ENCODE measurements at regions not wholly inside any gene's neighbourhood (a gene's known extent, or its start where the extent isn't known, plus 50 kb on each side); places are given as distances from the start of the nearest gene placed in this dataset.
A peak's percentile ranks its signal among the peaks of the same experiment; 100 is the strongest.

DNA sequence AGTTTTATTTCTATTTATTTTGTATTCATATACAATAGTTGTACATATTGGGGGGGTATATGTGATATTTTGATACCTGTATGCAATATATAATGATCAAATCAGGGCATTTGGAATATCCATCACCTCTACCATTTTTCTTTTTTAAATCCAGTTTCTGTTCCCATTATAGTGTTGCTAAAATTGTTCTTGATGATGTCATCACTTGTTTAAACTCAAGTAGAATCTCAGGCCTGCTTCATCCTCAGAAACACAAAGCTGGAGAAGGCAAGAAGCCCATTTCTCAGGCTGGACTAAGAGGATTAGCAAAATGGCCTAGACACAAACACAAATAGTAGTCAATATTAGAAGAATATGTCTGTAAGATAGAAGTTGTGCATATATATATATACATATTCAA lies 747.1 kb upstream of the ACVR2A start:
- DNase-seq = no peak

- DNase-seq = no peak
Observed at GRCh38 chr2:147096671-147097070, 748.2 kb upstream of the ACVR2A start.

GRCh38 chr2:147095376-147095775 lies 749.5 kb upstream of the ACVR2A start:
- DNase-seq = no peak

GRCh38 chr2:147094077-147094476 lies 750.8 kb upstream of the ACVR2A start:
- DNase-seq = no peak

- DNase-seq = no peak
Observed at GRCh38 chr2:147092266-147092665, 752.6 kb upstream of the ACVR2A start.

DNA sequence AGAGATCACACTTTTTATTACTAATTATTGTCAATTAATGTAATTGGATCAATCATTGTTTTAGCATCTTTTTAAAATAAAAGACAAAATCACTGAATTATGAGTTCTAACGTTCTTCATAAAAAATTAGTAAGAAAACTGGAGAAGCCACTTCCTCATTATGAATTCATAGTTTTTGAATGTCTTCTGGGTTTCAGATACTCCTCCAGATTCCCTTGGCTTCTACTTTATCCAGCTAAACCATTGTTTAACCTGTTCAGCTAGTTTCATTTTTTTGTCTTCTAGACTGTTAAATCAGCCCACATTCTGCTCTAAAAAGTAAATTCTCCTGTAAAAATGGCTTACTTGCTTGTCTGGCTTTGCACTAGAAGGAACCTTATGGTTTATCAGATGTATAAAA lies 753.4 kb upstream of the ACVR2A start:
- no peak for DNase-seq

GRCh38 chr2:147088871-147089270 lies 756.0 kb upstream of the ACVR2A start:
- no peak for DNase-seq

GRCh38 chr2:147086715-147087114 lies 758.1 kb upstream of the ACVR2A start:
- no peak for DNase-seq

DNA sequence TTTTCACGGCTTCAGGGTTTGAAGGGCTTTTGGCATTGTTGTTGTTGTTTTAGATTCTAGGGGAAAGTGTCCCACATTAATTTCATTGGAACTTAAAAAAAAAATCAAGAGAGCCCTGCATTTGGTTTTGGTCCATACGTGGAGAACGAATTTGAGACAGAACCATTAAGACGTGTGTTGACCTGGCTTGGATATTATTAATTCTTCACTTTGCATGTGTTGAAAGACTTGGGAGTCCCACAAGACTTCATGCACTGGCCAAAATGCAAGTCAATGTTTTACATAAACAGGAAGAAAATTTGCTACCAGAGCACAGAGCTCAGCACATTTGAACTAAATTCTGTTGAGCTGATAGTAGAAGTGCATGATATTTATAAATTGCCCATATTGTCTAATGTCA lies 761.2 kb upstream of the ACVR2A start:
- DNase-seq = no peak

DNA sequence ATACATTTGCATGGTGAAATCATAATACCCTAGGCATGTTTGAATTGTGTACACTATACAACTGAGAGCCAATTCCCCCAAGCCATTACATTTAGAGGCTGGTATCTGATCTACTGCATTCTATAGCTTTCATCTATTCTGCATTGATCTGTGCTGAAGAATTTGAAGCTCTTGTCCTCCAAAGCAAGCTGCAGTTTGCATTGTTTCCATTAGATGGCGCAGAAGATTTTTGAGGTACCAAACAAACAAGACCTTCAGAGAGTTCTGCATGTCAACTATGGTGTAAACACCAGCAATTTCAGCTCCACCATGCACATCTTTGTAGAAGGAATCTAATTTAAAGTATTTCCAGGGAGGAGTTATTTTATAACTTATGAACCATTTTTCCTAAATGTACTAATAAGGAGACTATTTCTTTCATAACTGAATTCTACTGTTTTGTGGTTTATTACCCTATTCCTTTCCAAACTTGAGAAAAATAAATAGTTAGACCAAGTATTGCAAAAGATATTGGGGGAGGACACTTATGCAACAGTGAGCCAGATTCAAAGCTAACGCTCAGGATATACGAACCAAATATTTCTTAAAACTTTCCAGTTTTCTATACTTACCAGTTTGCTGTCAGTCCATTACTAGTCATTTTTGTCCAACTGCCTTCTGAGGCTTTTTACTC lies 761.8 kb upstream of the ACVR2A start:
- DNase-seq = no peak

- no peak for DNase-seq
Observed at GRCh38 chr2:147081831-147082230, 763.0 kb upstream of the ACVR2A start.

- DNase-seq = no peak
Observed at GRCh38 chr2:147076634-147077033, 768.2 kb upstream of the ACVR2A start.

- DNase-seq = no peak
Observed at GRCh38 chr2:147068071-147068470, 776.8 kb upstream of the ACVR2A start.

DNA sequence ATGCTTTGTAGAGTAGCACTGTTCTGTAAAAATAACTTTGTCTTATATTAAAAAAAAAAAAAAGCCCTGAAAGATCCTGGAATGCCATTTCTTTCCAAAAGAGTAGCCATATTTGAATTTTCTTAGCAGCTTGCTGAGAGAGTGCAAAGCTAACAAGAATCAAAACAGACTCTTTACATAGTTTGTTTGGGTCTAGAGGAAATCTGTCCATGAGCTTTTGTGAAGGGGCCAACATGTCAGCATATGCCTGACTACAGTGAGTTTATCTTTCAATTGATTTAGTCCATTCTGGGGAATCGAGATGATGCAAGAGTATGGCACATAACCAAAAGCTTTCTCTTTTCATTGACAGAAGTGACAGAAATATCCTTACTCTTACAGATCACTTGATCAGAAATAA lies 777.7 kb upstream of the ACVR2A start:
- no peak for DNase-seq

DNA sequence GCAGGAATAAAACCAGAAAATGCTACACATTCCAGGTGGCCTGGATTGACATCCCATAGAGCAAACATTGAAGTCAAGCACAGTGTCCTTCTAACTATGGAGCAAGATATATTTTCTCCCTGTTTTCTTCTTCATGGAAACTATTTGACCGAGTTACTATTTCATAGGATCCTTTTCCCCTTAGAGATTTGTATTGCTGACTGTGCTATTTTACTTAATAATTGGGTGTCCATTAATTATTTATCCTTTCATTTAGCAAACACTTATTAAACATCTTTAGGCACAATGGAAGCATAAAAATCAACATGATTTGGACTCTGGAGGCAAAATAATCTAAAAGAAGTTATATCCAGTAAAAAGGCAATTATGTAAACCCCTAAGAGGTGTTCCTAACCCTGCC lies 782.8 kb upstream of the ACVR2A start:
- no peak for DNase-seq

DNA sequence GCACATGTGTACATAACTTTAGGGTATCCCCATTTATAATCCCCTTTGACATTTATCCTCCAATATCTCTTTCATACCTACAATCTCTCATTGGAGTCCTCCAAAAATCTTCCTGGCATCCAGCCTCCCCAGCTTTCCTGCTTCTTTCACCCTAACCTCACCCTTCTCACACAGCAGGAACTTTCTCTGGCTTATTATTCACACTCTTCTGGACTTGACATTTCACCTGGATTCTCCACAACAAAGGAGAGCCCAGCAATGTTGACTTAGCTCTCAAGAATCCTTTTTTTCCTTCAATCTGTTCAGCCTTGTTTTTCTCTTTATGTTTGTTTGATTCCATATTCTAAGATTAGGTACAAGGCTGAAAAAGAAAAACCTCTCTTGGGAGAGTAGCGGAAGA lies 783.6 kb upstream of the ACVR2A start:
- DNase-seq = no peak

GRCh38 chr2:147057892-147058490 lies 786.8 kb upstream of the ACVR2A start:
- no peak for DNase-seq

GRCh38 chr2:147051814-147052213 lies 793.0 kb upstream of the ACVR2A start:
- no peak for DNase-seq

DNA sequence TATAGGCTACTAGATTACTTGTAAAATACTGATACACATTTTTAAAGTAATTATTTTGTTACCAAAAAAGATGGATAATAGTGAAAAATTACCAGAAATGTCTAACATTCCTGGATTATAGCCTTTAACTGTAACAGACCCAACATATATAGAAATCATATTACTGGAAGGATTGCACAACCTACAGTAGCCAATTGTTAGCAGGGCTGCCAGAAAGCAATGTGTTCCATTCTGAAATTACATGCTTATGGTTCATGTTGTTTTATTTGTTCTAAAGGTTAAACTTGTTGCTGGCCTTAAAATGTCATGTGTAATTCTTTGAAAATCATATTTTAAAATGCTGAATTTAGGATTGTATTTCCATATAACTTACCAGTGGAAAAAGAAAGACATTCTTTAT lies 793.6 kb upstream of the ACVR2A start:
- no peak for DNase-seq

DNA sequence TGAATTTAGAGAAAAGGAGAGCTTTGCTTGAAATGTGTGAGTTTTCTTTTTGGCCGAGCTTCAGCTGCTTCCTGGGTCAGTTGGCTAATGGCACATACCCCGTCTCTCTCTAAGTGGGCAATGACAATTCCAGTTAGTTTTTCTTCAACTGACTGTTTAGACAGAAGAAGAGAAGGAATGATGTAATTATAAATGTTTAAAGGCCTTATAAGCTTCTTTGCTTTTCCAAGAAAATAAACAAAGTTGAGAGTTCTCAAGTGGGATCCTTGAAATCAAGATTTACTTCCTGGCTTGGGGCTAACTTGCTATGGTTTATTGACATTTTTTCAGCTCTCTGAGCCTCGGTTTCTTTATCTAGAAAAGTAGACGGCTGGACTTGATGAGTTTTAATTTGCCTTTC lies 794.9 kb upstream of the ACVR2A start:
- no peak for DNase-seq

DNA sequence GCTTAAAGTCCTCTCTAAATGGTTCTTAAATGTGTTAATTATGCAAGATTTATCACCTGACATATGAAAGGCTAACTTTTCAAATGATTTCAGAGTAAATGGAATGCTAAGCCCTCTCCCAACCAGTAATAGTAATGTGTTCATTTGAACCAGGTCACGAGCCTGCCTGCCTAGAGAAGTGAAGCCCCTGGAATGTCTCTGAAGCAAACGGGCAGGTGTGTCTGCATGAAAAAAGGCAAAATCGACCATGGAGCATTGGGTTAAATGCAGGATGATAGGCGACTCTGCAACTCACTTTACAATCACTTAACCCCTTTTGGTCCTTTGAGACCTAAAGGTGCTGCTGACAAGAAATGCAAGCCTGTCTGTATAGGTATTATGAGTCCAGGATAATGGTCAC lies 798.4 kb upstream of the ACVR2A start:
- no peak for DNase-seq

- DNase-seq = peak; percentile 39
Observed at GRCh38 chr2:147045113-147045512, 799.7 kb upstream of the ACVR2A start.

GRCh38 chr2:147041121-147041494 lies 803.7 kb upstream of the ACVR2A start:
- no peak for DNase-seq

DNA sequence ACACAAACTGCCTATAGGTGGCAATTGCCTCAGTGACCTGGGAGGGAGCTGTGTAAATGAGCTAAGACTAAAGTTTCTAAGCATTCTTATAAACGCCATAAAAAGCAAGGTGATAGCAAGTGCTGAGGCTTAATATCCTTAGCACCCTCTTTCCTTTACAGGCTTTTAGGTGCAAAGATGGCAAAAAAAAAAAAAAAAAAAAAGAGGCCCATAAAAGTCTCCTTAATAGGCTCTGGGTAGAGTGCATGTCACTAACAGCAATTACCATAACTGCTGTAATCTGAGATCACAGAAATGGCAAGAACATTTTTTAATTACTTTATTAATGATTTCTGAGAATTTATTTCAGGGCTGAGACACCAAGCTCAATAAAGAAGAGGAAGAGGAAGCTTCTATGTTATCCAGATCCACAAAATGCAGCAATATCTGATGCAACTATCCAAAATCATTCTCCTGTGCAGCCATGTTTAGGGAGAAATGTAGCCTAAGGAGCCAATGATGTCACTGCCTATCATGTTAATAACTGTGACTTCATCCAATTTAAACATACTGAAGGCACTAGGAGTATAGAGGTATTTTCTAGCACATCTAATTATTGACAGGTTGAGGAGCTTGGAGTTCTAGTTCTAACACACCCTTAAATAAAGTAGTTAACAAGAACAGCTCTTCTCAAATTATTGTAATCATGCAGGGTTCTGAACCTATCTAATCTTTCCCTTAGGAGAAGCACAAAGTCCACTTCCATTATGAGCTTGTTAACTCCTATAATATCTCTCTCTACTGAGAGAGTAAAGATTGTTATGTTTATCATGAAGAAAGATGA lies 804.3 kb upstream of the ACVR2A start:
- no peak for DNase-seq

Data from activated T-cell treated with anti-CD3 and anti-CD28 coated beads, Interleukin-2, amount 50 U/mL, for 1 hour (primary cell).